GM13976 (cell line): ENCODE measurements at regions not wholly inside any gene's neighbourhood (a gene's known extent, or its start where the extent isn't known, plus 50 kb on each side); places are given as distances from the start of the nearest gene placed in this dataset.

Experiments
- DNase-seq: peaks from one replicate; pipeline ENCODE4 v3.0.0; 2012; ENCODE audit warnings: low spot score
- in situ Hi-C: fragments of 300-500 bp; cut with MboI; formaldehyde crosslinking; loops from one replicate; pipeline ENCODE4 v1.12.0; 2022; ENCODE audit warnings: low sequenced_read_pairs, mixed read lengths, inconsistent platforms; ENCODE audit not compliant: unreplicated experiment
- TF ChIP-seq, protein P1 (sequence below): IDR thresholded peaks from 2 replicates; pipeline ENCODE4 v1.5.1; 2012; ENCODE audit warnings: borderline replicate concordance, mild to moderate bottlenecking; ENCODE audit not compliant: insufficient read depth; ENCODE audit errors: extremely low read depth, missing control alignments, control extremely low read depth

DNA sequence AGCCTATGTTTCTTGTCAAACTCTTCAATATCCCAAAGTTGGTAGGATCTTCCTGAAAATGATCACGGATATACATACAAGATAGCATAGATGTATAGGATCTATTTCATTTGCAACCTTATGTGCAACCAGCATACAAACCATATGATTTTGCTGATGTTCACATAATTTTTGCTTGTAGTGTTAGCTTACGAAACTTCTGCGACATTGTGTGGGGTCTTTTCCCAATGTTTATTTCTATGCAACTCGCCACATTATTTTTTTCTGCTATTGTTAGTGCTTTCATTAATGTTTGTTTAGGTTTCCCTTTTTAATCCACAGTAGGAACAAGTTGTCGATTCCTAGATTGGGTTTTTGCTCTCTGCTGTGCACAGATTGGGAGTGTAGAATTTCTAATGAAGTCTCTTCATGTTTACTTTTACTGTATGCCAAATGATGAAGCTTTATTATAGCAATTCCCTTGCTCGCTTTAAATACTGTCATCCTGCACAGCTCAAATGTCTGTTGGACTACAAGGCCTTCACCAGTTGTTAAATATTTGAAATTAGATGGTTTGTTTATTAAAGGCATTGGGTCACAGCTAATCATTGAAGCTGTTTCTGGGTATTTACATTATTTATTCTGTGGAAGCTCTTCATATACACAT lies 257.6 kb upstream of the PCDH7 start:
- TF ChIP-seq, protein P1, sequence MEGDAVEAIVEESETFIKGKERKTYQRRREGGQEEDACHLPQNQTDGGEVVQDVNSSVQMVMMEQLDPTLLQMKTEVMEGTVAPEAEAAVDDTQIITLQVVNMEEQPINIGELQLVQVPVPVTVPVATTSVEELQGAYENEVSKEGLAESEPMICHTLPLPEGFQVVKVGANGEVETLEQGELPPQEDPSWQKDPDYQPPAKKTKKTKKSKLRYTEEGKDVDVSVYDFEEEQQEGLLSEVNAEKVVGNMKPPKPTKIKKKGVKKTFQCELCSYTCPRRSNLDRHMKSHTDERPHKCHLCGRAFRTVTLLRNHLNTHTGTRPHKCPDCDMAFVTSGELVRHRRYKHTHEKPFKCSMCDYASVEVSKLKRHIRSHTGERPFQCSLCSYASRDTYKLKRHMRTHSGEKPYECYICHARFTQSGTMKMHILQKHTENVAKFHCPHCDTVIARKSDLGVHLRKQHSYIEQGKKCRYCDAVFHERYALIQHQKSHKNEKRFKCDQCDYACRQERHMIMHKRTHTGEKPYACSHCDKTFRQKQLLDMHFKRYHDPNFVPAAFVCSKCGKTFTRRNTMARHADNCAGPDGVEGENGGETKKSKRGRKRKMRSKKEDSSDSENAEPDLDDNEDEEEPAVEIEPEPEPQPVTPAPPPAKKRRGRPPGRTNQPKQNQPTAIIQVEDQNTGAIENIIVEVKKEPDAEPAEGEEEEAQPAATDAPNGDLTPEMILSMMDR: no peak
- DNase-seq: no peak
- in situ Hi-C loops: no loop called here

DNA sequence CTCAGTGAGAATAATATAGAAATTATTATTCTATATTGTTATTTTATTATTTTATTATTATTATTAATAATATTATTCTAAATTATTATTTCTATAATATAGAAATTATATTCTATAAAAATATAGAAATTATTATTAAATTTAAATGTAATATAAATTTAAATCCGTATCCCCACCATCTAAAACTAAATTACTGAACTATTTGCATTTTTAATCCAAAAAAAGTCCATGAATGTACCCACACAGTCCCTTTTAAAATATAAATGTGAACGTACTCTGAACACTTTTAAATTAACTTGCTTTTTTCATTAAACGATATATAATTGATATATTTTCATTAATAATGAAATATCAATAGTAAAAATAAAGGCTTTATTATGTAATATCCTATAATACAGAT lies 248.3 kb upstream of the PCDH7 start:
- TF ChIP-seq, protein P1: no peak
- no peak for DNase-seq
- in situ Hi-C loops: no loop called here

DNA sequence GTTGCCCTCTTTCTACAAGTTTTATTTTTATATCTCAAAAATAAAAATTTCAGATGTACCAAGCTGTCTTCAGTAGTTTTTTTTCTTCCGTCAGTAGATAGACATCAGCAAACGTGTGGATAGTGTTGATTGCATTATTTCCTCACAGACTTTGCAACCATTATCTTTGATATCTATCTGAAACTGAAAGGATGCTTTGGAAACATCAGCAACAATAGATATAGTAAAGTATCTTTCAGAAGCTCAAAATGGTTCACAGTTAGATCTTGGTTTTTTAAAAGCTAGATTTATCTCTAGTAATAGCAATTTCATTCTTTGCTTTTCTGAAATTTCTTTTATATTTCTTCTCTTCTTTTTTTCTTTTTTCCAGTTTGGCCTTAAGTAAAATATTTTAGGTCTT lies 246.9 kb upstream of the PCDH7 start:
- in situ Hi-C loops: no loop called here
- no peak for DNase-seq
- TF ChIP-seq, protein P1: no peak

DNA sequence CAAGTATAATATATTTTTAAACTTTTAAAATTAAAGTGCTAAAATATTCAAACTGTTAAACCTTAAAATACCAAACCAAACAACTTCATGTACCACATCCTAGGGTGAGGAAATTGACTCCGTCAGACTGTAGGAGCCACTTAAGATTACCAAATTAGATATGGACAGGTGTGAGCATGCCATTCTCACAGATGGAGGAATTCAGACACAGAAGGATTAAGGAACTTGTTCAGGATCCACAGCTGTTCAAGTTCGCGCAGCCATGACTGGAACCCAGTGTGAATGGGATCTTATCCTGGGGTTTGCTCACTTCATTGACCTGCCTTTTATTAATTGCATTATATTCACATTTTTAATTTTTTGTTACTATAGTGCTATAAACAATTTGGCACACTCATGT lies 224.9 kb upstream of the PCDH7 start:
- TF ChIP-seq, protein P1: no peak
- DNase-seq: no peak
- in situ Hi-C loops: no loop called here

DNA sequence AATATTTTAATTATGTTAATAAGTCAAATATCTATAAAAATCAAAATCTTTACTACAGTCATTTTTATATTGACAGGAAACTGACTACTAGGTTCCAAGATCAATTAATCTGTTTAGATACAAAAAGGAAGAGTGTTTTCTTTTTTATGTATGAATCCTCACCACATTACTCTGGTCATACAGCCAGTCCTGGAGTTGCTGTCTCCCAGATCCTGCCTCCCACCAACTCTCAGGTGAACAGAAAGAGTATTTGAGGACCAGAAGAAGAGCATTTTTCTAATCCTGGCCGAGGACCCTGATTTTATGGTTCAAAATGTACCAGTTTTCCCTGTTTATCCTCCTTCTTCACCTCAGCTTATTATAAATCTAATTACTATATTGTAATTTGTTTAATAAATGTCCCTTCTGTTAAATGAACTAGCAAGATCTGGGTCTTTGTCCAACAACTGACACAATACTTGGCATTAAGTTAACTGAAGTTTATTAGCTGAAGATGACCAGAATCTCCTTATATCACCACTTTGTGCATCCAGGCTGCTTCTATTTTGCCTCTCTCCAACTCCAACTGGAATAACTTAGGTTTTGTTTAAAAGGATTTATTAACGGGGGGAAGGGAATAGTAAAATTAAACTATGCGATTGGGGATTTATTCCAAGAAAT lies 224.4 kb upstream of the PCDH7 start:
- DNase-seq: no peak
- in situ Hi-C loops: no loop called here
- TF ChIP-seq, protein P1: no peak

DNA sequence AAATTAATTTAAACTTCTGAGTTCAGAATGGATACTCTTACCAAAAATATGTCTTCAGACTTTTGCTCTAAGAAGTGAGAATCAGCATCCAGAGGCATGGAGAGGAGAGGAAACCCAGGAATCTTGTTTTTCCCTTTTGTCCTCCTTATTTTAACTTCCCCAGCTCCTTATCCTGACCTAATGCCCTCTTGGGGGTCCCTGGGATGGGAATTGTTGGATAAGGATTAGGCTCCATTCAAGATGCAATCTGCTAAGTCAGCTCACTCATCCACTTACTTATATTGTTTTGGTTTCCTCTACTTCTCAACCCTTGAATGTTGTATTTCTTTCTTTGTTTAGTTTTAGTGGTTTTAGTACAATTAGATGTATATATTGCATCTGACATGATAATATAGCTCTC lies 208.4 kb upstream of the PCDH7 start:
- DNase-seq: no peak
- TF ChIP-seq, protein P1: no peak
- in situ Hi-C loops: no loop called here
